ENCODE measurements at regions not wholly inside any gene's neighbourhood (a gene's known extent, or its start where the extent isn't known, plus 50 kb on each side); places are given as distances from the start of the nearest gene placed in this dataset.

DNA sequence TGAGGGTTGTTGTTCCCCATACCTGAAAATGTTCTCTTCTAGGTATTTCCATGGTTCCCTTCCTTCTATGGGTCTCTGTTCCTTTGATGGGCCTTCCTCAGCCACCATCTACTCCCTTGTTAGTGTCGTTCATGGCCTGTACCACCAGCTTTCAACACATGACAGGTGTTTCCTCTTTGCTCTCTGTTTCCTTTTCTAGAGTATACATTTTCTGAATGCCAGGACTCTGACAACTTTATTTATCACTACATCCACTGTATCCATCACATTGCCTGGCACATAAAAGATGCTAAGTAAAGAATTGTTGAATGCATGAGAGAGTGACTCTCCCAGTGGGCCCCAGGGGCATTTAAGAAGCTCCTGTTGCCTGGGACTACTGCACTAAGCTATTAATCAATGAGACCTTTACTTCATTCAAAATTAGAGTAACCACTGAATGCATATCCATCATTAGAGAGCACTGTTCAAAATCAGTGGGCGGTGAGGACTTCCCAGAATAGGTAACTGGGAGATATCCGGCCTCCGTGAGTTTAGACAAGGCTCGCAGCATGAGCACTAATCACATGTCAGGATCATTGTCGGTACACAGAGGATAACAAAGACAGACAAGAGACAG lies 255.0 kb downstream of the CBLN1 start:
- DNase-seq (ENCODE audit: low read depth in 1 of 2, low spot score in 1 of 2): no peak

DNA sequence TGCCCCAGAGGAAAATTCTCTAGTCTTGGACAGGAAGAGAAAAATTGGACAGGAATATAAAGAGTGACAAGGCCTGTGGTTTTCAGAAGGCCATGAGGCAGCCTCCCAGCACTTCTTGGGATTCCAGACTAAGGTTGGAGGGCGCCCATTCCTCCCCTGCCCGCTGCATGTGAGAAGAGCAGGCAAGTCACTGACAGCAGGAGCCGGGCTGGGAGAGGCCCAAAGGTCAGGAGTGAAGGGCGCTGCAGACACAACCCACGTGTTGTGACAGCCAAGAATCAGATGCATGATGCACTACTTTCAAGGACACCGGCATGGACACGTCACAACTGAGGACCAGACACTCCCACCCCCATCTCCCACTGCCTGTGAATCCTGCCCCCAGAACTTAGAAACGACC lies 256.7 kb downstream of the CBLN1 start:
- no peak for DNase-seq (ENCODE audit: low read depth in 1 of 2, low spot score in 1 of 2)

DNA sequence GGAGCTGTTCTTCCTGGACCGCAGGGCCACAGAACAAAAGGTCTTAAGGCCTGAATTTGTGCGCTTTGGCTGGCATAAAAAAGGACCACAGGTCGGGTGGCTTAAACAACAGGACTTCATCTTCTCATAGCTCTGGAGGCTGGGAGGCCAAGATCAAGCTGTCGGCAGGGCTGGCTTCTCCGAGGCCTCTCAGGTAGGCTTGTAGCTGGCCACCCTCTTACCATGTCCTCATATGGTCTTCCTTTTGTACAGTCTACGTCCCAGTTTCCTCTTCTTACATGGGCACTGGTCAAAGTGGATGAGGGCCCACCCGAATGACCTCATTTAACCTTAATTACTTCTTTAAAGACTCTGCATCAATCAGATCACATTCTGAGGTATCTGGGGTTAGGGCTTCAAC lies 257.6 kb downstream of the CBLN1 start:
- DNase-seq (ENCODE audit: low read depth in 1 of 2, low spot score in 1 of 2): no peak

DNA sequence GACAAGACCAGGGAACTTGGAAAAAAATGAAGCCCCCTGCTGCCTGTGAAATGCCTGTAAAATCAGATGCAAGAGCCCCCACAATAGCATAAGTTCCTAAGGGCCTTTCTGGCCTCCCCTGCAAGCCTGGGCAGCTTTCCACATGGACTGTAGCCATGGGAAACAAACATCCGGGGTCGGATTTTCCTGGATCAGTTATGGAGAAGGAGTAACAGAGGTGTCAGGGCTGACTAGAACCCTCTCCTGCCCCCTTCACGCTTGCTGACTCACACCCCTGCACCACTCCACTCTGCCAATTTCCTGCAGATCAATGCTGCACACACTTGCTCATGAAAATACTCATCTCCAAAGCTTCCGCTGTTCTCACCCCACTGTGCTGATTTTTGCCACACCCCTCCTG lies 258.6 kb downstream of the CBLN1 start:
- no peak for DNase-seq (ENCODE audit: low read depth in 1 of 2, low spot score in 1 of 2)

DNA sequence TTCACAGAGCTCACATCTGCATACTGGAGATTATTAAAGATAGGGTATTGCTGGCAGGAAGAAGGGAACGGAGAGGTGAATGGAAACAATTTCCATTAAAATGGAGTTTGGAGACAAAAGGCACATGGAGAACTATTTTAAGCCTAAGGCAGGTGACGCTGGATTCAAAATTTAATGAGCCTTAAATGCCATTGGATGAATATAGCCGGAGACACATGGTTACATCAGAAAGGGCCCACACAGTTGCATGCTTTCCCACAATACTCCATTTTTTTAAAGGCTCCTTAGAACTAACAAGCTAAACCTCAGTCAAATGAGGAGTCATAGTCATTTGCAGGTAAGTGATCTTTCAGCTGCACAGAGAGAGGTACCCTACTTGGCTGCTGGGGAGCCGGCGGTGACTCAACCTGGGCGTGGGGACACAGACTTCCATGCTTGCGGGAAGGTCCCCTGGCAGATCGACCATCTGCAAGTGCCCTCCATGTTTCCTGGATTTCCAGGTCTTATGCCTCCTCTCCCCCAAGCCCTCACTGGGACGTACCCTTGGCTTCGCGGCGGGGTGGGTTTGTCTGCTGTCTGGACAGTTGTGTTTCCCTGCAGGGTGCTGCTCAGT lies 259.2 kb downstream of the CBLN1 start:
- DNase-seq (ENCODE audit: low read depth in 1 of 2, low spot score in 1 of 2): no peak

DNA sequence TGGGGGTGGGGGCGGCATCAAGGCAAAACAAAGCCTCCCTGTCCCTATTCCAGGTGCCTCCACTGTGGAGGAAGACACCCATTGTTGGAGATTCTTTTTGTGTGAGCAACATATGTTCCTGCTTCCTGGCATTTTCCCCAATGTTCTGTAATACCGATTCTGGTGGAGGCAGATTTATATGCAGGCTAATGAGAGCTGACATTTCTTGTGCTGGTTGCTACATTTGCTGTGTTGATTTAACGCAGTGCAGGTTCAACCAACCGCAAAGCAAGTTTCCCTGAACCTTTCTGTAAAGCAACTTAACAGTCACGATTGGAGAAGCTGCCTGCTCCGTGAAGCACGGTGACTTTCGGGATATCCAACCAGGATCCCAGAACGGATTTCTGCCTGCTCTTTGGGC lies 260.5 kb downstream of the CBLN1 start:
- DNase-seq (ENCODE audit: low read depth in 1 of 2, low spot score in 1 of 2): no peak

DNA sequence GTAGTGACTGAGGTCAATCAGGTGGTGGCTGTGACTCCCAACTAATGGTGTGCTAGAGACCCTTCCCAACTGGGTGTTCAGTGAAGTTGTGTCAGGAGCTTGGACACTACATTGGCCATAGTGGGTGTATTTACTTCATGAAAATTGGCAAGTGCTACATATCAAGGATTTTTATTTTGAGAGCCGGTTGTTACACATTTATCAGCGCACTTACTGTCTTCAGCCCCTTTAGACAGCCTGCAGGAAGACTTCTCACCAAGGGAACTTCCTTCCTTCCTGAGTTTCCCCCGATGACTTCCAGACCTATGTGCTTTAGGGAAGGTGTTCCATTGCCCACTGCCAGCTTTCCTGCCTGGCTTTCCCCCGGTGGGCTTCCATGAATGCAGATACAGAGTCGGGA lies 261.2 kb downstream of the CBLN1 start:
- DNase-seq (ENCODE audit: low read depth in 1 of 2, low spot score in 1 of 2): no peak

DNA sequence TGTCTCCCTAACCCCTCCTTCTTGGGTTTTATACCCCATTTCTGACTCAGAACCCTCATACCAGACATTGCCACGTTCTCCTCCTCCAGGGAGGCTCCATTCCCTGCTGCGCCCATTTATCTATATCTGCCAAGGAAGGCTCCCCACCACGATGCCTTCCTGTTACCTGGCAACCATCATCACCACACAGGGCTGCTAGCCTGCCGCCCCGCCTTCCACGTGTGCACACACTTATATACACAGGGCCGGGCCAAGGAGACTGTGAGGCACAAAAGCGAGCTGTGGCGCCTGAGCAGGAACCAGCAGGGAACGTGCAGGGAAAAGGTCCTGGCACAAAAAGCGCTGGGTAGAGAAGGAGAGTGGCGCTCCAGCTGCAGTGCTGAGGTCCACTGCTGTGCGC lies 261.8 kb downstream of the CBLN1 start:
- DNase-seq (ENCODE audit: low read depth in 1 of 2, low spot score in 1 of 2): no peak

DNA sequence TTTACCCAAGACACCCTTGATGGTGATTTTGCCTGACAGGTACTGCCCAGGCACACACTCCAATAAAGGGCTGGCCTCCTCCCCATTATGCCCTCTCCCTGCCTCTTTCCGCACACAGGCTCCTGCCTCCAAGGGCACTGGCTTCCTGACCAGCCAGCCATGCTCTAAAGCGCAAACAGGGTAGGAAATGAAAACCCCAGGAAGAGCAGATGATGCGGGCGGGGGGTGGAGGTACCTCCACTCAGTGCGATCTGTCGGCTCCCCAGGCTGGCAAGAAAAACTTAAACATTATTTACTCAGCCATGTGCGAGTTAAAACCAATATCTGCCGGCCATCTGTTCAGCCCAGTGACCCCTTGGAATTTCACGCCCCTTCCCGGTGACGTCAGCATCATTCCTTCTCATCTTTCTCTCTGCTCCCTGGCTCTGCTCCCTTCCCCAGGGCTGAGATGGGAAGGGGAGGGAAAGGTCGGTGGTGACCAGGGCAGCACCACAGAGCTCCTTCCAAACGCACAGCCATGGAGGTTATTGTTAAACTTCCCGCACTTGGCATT lies 262.5 kb downstream of the CBLN1 start:
- no peak for DNase-seq (ENCODE audit: low read depth in 1 of 2, low spot score in 1 of 2)

DNA sequence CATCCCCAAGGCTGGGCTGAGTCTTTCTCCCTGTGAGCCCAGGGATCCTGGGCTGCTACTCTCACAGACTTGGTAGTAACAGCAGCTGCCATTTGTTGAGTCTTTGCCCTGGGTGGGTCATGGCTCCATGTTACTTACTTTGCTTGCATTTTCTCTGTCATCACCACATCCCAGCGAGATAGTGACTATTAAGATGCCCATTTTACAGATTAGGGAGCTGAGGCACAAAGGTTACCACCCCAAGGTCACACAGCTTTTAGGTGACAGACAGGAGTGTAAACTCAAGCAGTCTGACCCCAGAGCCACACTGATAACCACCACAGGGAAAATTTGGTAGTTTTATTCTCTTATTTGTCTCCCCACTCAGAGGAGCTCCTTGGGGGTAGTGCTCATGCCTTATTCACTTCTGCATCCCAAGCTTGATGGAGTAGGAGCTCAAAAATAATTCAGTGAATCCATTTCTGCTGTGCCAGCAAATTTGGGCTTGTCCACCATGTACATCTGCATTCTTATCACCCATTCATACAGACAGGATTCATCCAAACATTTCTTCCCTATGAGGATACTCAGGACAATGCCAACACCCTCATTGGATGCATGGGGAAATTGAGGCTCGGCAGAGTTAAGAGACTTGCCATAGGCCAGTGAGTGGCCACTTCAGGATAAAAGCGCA lies 263.2 kb downstream of the CBLN1 start:
- no peak for DNase-seq (ENCODE audit: low read depth in 1 of 2, low spot score in 1 of 2)

DNA sequence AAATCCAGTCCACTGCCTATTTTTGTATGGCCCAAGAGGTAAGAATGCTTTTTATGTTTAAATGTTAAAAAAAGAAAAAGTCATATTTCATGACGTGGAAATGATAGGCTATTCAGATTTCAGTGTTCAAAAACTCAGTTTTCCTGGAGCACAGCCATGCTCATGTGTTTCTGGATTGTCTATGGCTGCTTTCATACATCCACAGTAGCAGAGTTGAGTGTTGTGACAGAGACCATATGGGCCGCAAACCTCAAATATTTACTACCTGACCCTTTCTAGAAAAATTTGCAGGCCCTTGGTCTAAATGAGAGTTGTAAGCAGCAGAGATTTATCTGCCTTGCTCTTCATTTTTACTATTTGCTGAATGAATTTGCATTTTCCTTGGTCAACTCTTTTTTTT lies 264.1 kb downstream of the CBLN1 start:
- DNase-seq (ENCODE audit: low read depth in 1 of 2, low spot score in 1 of 2): no peak

DNA sequence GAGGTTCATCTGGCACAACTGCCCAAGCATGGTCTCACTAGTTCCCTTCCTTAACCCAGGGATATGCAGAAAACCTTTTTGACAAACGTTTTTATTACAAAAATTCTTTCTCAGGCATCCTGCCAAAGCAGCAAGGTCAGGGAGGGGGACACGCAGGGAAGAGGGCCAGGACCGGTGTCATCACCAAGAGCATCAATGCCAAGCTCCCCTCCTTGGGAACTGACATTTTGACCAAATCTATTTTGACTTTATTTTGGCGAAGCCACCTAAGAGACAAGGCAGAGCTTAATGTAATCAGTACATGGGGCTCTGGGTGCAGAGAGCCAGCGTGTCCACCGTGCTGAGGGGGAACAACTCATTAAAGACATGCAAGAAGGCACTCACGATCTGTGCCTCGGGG lies 265.2 kb downstream of the CBLN1 start:
- DNase-seq (ENCODE audit: low read depth in 1 of 2, low spot score in 1 of 2): no peak

DNA sequence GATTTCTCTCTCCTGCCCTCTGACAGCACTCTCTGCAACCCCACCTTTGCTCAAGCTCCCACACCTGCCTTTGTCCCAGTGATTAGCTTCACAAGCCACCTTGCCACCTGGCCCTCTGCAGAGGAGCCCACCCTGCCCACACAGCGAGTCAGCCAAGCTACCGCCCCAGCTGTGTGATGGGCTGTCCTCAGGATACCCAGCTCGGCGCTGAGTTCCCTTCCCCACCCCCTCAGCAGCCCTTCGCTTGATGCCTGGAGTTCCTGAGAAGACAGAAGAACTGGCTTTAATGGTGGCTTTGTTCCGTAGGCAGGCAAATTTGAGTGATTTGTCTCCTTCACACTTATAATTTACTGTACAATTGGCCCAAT lies 266.4 kb downstream of the CBLN1 start:
- no peak for DNase-seq (ENCODE audit: low read depth in 1 of 2, low spot score in 1 of 2)

DNA sequence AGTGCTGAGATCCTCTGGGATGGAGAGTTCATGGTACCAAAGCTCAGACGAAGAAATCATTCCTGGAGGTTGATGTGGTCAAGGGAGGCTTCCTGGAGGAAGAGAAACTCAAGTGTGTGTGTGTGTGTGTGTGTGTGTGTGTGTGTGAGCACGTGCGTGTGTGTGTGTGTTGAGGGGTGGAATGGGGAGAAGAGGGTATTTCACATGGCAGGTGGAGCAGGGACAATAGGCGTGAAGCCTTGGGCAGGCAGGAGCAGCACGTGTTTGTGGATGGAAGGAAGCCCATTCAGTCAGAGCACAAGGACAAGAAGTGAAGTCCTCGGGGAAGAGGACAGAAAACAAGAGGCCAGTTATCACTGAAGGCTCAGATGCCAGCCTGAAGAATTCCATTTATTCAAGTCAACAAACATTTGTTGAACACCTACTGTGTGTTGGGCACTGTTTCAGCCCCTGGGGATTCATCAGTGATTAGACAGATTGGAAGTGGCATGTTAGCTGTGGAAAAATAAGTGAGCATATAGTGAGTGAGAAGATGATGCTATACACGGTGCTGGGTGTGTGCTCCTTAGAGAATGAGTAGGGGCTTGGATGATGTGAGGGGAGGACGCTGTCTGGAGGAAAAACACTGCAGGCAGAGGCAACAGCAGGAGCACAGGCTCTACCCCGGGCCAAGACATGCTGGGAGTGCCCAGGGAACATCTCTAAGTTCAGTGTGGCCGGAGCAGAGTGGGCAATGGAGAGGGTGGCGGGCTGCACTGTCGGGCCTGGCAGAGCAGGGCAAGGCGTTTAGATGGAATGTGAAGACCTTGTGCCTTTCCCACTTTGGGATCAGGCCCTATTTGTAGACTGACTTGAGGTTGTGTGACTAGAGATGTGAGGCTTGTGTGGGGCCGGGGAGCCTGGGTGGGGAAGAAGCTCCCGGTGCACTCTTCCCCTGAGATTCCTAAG lies 267.1 kb downstream of the CBLN1 start:
- DNase-seq (ENCODE audit: low read depth in 1 of 2, low spot score in 1 of 2): no peak

DNA sequence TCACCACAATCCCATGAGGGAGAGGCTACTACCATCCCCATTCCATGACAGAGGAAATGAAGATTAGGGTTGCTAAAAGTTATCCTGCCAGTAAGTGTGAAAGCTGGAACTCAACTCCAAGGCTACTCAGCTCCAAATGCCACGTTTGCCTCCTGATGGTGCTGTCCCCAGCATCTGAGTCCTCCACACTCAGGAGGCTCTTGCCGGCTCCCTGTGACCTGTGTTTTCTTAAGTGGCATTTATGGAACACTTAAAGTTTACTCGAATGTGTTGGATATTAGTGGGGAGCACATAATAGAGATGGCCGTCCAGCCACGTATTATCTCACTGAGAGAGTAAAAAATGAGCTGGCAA lies 267.9 kb downstream of the CBLN1 start:
- DNase-seq (ENCODE audit: low read depth in 1 of 2, low spot score in 1 of 2): no peak

DNA sequence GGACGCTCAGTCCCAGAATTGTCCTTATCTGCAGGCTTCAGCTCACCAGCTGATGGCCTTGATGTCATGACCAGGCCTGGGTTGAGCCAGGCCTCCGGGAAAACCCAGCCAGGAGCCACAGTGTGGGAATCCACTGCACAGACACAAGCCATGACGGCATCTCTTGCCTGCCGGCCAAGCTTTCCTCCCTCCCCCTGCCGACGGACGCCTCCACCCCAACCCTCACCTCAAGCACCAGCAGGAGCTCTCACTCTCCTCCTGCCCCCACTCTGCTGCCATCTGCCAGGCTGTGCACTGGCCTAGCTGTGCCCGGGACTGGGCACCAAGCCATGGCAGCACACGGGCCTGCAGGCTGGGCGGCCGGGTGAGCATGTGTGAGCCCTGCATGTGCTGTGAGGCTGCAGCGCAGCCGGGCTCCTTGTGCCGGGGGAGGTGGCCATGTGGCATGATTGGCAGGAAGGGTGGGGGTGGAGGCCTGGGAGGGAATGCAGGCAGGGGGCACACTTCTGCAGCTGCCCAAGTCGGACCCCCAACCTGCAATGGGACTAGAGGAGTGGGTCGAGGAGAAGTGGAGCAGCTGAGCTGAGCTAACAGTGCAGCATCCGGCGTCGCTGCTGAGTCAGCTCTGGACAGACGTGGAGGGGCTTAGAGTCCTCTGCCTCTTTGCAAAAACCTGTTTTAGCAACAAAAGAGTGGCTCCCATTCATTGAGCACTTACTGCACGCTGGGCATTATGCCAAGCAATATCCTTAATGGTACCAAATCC lies 268.5 kb downstream of the CBLN1 start:
- no peak for DNase-seq (ENCODE audit: low read depth in 1 of 2, low spot score in 1 of 2)

DNA sequence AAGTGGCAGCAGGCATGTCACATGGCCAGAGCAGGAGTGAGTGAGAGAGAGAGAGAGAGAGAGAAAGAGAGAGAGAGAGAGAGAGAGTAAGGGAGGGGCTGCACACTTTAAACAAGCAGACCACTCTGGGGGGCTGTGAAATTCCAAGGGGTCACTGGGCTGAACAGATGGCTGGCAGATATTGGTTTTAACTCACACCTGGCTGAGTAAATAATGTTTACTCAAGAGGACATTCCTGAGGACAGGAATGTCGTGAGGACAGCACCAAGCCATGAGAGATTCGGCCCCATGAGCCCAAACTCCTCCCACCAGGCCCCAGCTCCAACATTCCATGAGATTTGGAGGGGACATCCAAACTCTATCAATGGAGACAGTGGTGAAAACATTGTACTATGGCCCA lies 269.7 kb downstream of the CBLN1 start:
- no peak for DNase-seq (ENCODE audit: low read depth in 1 of 2, low spot score in 1 of 2)

DNA sequence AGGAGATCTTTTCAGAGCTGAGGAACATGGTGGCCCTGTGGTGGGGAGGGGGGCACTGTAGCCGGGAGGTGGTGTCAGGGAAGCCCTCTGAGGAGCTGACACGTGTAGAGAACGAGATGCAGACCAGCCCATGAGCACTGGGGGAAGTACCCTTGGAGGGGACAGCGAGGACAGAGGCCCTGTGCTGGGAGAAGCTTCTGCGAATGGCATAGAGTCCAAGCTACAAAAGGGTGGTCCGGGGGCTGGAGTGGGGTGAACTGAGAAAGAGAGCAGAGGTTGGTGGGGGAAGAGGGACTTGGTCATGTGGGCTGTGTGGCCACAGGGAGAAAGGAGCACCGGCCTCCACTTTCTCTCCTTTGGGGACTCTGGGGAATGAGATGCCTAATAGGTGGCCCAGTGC lies 270.8 kb downstream of the CBLN1 start:
- DNase-seq (ENCODE audit: low read depth in 1 of 2, low spot score in 1 of 2): no peak

DNA sequence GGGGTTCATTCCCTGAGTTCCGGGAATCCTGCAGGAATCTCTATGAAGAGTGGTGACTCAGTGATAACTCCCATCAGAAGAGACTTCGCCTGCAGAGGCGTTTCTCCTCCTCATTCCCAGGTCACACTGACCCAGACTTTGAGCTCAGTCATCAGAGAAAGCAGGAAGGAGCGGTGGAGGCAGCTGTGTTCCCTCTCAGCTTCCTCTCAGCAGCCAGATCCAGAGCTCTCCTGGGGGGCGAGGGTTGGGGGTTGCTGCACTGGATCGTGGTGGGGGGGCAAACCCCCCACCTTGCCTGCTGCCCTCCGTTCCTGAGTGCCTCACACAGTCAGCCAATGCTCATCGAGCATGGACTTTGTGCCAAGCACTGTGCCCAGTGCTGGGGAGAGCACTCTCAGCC lies 271.2 kb downstream of the CBLN1 start:
- no peak for DNase-seq (ENCODE audit: low read depth in 1 of 2, low spot score in 1 of 2)

DNA sequence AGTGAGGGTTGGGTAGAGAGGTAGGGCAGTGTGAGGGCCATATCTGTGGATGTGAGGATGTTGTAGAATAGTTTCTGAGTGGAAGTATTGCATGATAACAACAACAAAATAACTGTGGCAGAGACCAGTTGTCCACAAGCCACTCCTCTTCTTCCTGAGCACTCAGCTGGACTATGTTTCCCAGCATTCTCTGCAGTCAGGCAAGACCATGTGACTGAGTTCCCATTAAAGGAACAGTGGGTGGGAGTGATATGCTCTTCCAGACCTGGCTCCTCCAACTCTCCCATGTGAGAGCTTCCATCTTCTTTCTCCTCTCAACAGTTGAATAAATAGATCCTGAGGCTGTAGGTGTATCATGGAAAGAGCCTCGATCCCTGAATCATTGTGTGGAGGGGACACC lies 272.4 kb downstream of the CBLN1 start:
- DNase-seq (ENCODE audit: low read depth in 1 of 2, low spot score in 1 of 2): no peak

DNA sequence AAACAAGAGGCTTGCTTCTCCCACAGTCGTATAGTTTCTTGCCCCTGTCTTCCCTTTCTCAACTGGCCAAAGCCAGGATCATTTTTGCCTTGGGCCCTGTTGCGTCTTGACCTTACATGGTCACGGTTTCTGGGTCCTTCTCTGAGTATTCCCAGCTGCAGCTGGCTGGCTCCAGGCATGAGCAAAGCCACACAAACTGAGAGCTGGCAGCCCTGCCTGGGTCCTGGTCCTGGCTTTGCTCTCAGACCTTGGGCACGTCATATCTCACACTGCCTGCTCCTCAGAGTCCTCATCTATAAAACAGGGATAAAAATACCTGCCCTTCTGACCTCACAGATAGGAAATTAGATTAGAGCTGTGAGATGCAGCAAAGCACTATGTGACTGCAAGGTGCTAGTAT lies 277.6 kb downstream of the CBLN1 start:
- no peak for DNase-seq (ENCODE audit: low read depth in 1 of 2, low spot score in 1 of 2)
